Suprapubic skin (tissue), 4 donors: ENCODE measurements at regions not wholly inside any gene's neighbourhood (a gene's known extent, or its start where the extent isn't known, plus 50 kb on each side); places are given as distances from the start of the nearest gene placed in this dataset.

Experiments used
- DNase-seq, 2 donors: peaks; one replicate each; pipeline ENCODE4 v3.0.0-alpha.2; 2019; ENCODE audit warnings: low spot score in 2 of 2
- H3K27ac ChIP-seq: fragments of 200-600 bp; sonication (generic); one replicate; pipeline ENCODE4 v1.5.1; 2019
- H3K27me3 ChIP-seq: fragments of 200-600 bp; sonication (generic); one replicate; pipeline ENCODE4 v1.5.1; 2019
- H3K36me3 ChIP-seq: fragments of 200-600 bp; sonication (generic); one replicate; pipeline ENCODE4 v1.5.1; 2019
- H3K4me1 ChIP-seq: fragments of 200-600 bp; sonication (generic); one replicate; pipeline ENCODE4 v1.5.1; 2019
- H3K4me3 ChIP-seq: fragments of 200-600 bp; sonication (generic); one replicate; pipeline ENCODE4 v1.5.1; 2019; ENCODE audit warnings: mild to moderate bottlenecking
- H3K9me3 ChIP-seq: fragments of 200-600 bp; sonication (generic); one replicate; pipeline ENCODE4 v1.5.1; 2019
- EP300 ChIP-seq: sonication (generic); formaldehyde crosslinking; IDR thresholded peaks from one replicate; pipeline ENCODE4 v1.6.1; 2017; ENCODE audit warnings: antibody characterized with exemption
- POLR2A ChIP-seq, 2 donors: fragments of 450-650 bp; IDR thresholded peaks; one replicate each; pipeline ENCODE4 v1.6.1; 2017; ENCODE audit warnings: antibody characterized with exemption in 2 of 2, mild to moderate bottlenecking in 2 of 2, moderate library complexity in 2 of 2
- POLR2AphosphoS5 ChIP-seq, 3 donors: sonication (generic); formaldehyde crosslinking; IDR thresholded peaks; one replicate each; pipeline ENCODE4 v1.6.1; 2017; ENCODE audit warnings: antibody characterized with exemption in 3 of 3
- WGBS: methylation state at CpG from one replicate; pipeline ENCODE4 v1.1.5; 2018; 5-methylcytosine and 5-hydroxymethylcytosine counted together
- TF ChIP-seq, protein P1 (sequence below), 2 donors: fragments of 200-600 bp in 1 of 2; fragments of 450-650 bp in 1 of 2; sonication (generic) in 1 of 2; IDR thresholded peaks; one replicate each; pipeline ENCODE4 v1.5.1; 2016 to 2019; ENCODE audit warnings: antibody characterized with exemption in 2 of 2, mild to moderate bottlenecking in 1 of 2, moderate library complexity in 1 of 2

DNA sequence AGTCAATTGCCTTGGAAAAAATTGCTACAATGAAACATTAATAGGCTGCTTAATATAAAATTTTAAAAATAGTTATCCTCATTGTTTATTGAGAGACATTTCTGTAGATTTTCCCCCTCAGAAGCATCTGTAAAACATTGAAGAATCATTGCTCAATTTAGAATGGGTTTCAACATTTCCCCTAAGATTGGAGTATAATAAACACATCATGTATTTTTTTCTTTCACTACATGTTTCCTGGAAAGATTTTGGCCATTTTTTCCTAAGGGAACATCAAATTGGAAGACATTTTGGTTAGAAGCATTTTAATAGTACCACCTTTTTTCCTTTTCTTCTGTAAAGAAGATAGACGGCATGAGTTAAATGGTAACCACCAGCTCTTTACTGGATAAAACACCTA is 443.2 kb upstream of the SPHKAP start:
- H3K4me3 ChIP-seq: no peak overlapping the region
- no peak for DNase-seq
- no peaks in the 10 kb centered on the region for H3K27me3 ChIP-seq
- no peaks in the 10 kb centered on the region for H3K4me1 ChIP-seq
- 81% methylated on average over 1 of the region's 1 CpG for WGBS
- H3K36me3 ChIP-seq: no peaks in the 10 kb centered on the region
- TF ChIP-seq EP300 (no peak), POLR2AphosphoS5 (IDR thresholded peaks at IDR 0.05) (no peak), POLR2A (IDR thresholded peaks at IDR 0.05) (no peak)
- TF ChIP-seq, protein P1, sequence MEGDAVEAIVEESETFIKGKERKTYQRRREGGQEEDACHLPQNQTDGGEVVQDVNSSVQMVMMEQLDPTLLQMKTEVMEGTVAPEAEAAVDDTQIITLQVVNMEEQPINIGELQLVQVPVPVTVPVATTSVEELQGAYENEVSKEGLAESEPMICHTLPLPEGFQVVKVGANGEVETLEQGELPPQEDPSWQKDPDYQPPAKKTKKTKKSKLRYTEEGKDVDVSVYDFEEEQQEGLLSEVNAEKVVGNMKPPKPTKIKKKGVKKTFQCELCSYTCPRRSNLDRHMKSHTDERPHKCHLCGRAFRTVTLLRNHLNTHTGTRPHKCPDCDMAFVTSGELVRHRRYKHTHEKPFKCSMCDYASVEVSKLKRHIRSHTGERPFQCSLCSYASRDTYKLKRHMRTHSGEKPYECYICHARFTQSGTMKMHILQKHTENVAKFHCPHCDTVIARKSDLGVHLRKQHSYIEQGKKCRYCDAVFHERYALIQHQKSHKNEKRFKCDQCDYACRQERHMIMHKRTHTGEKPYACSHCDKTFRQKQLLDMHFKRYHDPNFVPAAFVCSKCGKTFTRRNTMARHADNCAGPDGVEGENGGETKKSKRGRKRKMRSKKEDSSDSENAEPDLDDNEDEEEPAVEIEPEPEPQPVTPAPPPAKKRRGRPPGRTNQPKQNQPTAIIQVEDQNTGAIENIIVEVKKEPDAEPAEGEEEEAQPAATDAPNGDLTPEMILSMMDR (IDR thresholded peaks at IDR 0.05): no peak
- no peak overlapping the region for H3K27ac ChIP-seq
- no peaks in the 10 kb centered on the region for H3K9me3 ChIP-seq

DNA sequence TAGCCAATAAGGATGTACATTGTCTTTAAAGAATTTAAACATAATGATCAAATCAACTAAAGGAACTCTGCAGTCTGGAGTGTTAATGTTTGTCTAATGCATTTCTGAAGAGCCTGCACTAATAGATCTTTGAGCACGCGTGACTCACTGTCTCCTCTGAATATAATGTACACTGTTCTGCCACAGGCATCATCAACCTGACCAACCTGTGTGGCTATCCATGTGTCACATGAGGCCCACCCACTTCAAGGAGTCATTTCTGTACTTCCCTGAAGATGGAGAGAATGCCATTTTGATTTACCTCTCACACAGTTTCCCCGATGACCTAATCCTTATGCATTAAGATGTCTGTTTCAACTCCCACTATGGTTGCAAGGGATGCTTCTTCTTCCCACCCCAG is 434.0 kb upstream of the SPHKAP start:
- Histone ChIP-seq H3K27ac (no peak overlapping the region), H3K36me3 (no peaks in the 10 kb centered on the region), H3K9me3 (no peaks in the 10 kb centered on the region), H3K4me3 (no peak overlapping the region), H3K27me3 (no peaks in the 10 kb centered on the region), H3K4me1 (no peaks in the 10 kb centered on the region)
- 97% methylated on average over 3 of the region's 3 CpGs for WGBS
- TF ChIP-seq, protein P1 (IDR thresholded peaks at IDR 0.05): no peak
- DNase-seq: no peak

DNA sequence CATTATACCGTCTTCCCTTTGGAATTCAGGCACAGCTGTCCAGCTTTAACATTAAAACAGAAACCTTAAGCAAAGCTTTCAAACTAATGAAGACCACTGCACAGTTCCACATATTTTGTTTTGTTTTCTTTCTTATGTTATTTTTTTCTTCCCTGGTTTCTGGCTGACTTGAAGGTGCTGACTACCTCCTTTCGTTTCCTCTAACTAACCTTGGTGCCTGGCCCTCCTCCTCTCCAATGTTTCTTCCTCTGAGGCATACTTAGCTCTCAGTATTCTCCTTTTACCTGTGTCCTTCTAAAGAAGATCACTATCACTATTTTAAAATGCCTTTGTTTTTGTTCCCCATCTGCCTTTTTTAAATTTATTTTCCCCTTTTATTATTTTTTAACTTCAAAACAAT is 433.3 kb upstream of the SPHKAP start:
- no peaks in the 10 kb centered on the region for H3K27me3 ChIP-seq
- no peaks in the 10 kb centered on the region for H3K36me3 ChIP-seq
- WGBS: 75% methylated on average over 2 of the region's 2 CpGs
- H3K27ac ChIP-seq: no peak overlapping the region
- TF ChIP-seq POLR2A (IDR thresholded peaks at IDR 0.05) (no peak), POLR2AphosphoS5 (IDR thresholded peaks at IDR 0.05) (no peak), EP300 (no peak)
- TF ChIP-seq, protein P1 (IDR thresholded peaks at IDR 0.05): no peak
- no peak overlapping the region for H3K4me3 ChIP-seq
- no peak for DNase-seq
- no peaks in the 10 kb centered on the region for H3K4me1 ChIP-seq
- no peaks in the 10 kb centered on the region for H3K9me3 ChIP-seq

DNA sequence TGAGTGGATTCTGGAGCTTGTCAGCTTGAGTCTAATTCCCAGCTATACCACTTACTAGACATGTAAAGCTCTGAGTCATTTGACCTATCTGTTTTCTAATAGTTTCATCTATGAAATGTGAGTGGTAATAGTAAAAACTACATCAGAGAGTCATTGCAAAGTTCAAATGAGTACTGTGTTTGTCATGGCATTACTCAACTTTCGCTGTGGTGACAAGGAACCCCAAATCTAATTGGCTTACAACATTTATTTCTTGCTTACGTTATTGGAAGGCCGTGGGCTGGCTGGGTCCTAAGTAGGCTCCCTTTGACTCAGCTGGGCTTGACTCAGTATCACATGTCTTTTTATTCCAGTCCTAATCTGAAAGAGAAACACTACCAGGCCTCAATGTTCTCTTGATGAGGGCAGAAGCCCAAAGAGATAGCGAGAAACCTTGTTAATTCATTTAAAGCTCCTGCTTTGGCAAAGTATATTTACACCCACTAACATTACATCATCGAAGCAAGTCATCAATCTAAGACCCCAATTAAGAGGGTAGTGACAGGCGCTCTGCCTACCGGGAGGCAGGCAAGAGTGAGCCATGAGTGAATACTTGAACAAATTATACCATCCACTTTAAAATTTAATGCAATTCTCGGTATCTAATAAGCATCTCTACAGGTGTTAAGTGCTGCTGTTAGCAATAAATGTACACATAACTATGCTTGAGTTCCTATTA is 431.8 kb upstream of the SPHKAP start:
- WGBS: 87% methylated on average over 8 of the region's 8 CpGs
- DNase-seq: no peak
- H3K27ac ChIP-seq: no peak overlapping the region
- H3K9me3 ChIP-seq: no peaks in the 10 kb centered on the region
- H3K27me3 ChIP-seq: no peaks in the 10 kb centered on the region
- no peak overlapping the region for H3K4me3 ChIP-seq
- no peak for TF ChIP-seq EP300
- TF ChIP-seq, protein P1 (IDR thresholded peaks at IDR 0.05): no peak
- no peak for TF ChIP-seq POLR2AphosphoS5 (IDR thresholded peaks at IDR 0.05)
- TF ChIP-seq POLR2A (IDR thresholded peaks at IDR 0.05): no peak
- H3K4me1 ChIP-seq: no peaks in the 10 kb centered on the region
- H3K36me3 ChIP-seq: no peaks in the 10 kb centered on the region

DNA sequence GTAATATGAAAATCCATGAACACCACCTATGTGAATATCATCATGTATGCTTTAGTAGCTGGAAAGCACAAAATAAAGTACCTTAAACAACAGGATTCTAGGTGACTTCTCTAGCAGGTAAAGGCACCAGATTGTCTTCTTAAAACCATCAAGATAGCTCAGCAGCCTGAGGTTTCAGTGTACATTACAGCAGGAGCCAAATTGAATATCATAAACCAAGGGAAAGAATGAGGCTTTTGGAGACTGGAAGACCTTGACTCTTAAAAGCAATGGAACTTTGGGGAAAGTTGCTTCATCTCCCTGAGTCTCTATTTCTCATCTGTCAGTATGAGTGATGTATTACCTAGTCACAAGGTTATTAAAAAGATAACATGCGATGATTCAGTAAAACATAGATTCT is 429.7 kb upstream of the SPHKAP start:
- no peak overlapping the region for H3K27ac ChIP-seq
- no peak overlapping the region for H3K4me3 ChIP-seq
- H3K9me3 ChIP-seq: no peaks in the 10 kb centered on the region
- TF ChIP-seq, protein P1 (IDR thresholded peaks at IDR 0.05): no peak
- TF ChIP-seq POLR2AphosphoS5 (IDR thresholded peaks at IDR 0.05) (no peak), EP300 (no peak), POLR2A (IDR thresholded peaks at IDR 0.05) (no peak)
- no peaks in the 10 kb centered on the region for H3K36me3 ChIP-seq
- no peak for DNase-seq
- no peaks in the 10 kb centered on the region for H3K27me3 ChIP-seq
- no peaks in the 10 kb centered on the region for H3K4me1 ChIP-seq
- 93% methylated on average over 1 of the region's 1 CpG for WGBS
